DND-41 (cell line): ENCODE measurements at regions not wholly inside any gene's neighbourhood (a gene's known extent, or its start where the extent isn't known, plus 50 kb on each side); places are given as distances from the start of the nearest gene placed in this dataset.

Experiments
- ATAC-seq: fragments of 200-7000 bp; cut with Tn5 transposase; 3 replicates; pipeline ENCODE4 v1.9.1; 2021; ENCODE audit warnings: low read depth; ENCODE audit not compliant: insufficient read depth
- DNase-seq: peaks from one replicate; pipeline ENCODE4 v3.0.0-alpha.2; 2020
- H2AFZ ChIP-seq: 2 replicates; pipeline ENCODE4 v1.6.0; 2012; ENCODE audit warnings: low read depth, low read length
- H3K27ac ChIP-seq: 2 replicates; pipeline ENCODE4 v1.5.1; 2012; ENCODE audit warnings: low read length, inconsistent platforms
- H3K27me3 ChIP-seq: fragments of 200-600 bp; sonication (generic); 2 replicates; pipeline ENCODE4 v1.6.0; 2012; ENCODE audit warnings: low read length, mild to moderate bottlenecking, inconsistent platforms; ENCODE audit not compliant: insufficient read depth, poor library complexity
- H3K36me3 ChIP-seq: 2 replicates; pipeline ENCODE4 v1.5.1; 2012; ENCODE audit warnings: low read length, inconsistent platforms; ENCODE audit not compliant: insufficient read depth
- H3K4me1 ChIP-seq: 2 replicates; pipeline ENCODE4 v1.5.1; 2012; ENCODE audit warnings: mild to moderate bottlenecking, low read length; ENCODE audit not compliant: insufficient read depth
- H3K4me2 ChIP-seq: 2 replicates; pipeline ENCODE4 v1.6.0; 2012; ENCODE audit warnings: mild to moderate bottlenecking, moderate library complexity, low read length, inconsistent platforms; ENCODE audit not compliant: insufficient read depth
- H3K4me3 ChIP-seq, 2 experiments: fragments of 200-600 bp in 1 of 2; shearing (Covaris generic) in 1 of 2; 2 replicates each; pipeline ENCODE4 v1.5.1; 2012 to 2016; ENCODE audit warnings: inconsistent platforms in 2 of 2, low read length in 2 of 2, mild to moderate bottlenecking in 2 of 2, low read depth in 1 of 2, moderate library complexity in 1 of 2
- H3K79me2 ChIP-seq: 2 replicates; pipeline ENCODE4 v1.6.0; 2012; ENCODE audit warnings: low read length, inconsistent platforms; ENCODE audit not compliant: insufficient read depth
- H3K9ac ChIP-seq: 2 replicates; pipeline ENCODE4 v1.6.0; 2012; ENCODE audit warnings: low read depth, mild to moderate bottlenecking, inconsistent platforms, low read length, moderate library complexity
- H3K9me3 ChIP-seq: 2 replicates; pipeline ENCODE4 v1.5.1; 2012; ENCODE audit warnings: low read length, moderate library complexity, mild to moderate bottlenecking, inconsistent platforms; ENCODE audit not compliant: insufficient read depth, severe bottlenecking
- H4K20me1 ChIP-seq: 2 replicates; pipeline ENCODE4 v1.6.0; 2012; ENCODE audit warnings: low read length; ENCODE audit not compliant: insufficient read depth
- CTCF ChIP-seq: IDR thresholded peaks from 2 replicates; pipeline ENCODE4 v1.5.1; 2012; ENCODE audit warnings: borderline replicate concordance, low read length, moderate library complexity, mild to moderate bottlenecking; ENCODE audit not compliant: poor library complexity, severe bottlenecking; ENCODE audit errors: extremely low read depth
- EZH2 ChIP-seq: IDR thresholded peaks from 3 replicates; pipeline ENCODE4 v1.6.1; 2012; ENCODE audit warnings: borderline replicate concordance, low read depth, mild to moderate bottlenecking, moderate library complexity, low read length, inconsistent platforms; ENCODE audit not compliant: severe bottlenecking

GRCh38 chrX:150152546-150152945 is 210.6 kb upstream of the MAMLD1 start:
- ATAC-seq (no peak), DNase-seq (no peak)
- no peaks in the 10 kb centered on the region for H3K27me3 ChIP-seq
- no peak overlapping the region for H2AFZ ChIP-seq
- H3K9ac ChIP-seq = no peak overlapping the region
- H4K20me1 ChIP-seq = no peaks in the 10 kb centered on the region
- H3K4me2 ChIP-seq = no peak overlapping the region
- H3K4me3 ChIP-seq = no peak overlapping the region
- H3K27ac ChIP-seq = no peak overlapping the region
- no peaks in the 10 kb centered on the region for H3K79me2 ChIP-seq
- H3K4me1 ChIP-seq = no peaks in the 10 kb centered on the region
- TF ChIP-seq EZH2 (no peak), CTCF (no peak)
- no peaks in the 10 kb centered on the region for H3K9me3 ChIP-seq
- no peaks in the 10 kb centered on the region for H3K36me3 ChIP-seq

GRCh38 chrX:150155436-150156035 is 207.6 kb upstream of the MAMLD1 start:
- no peak overlapping the region for H2AFZ ChIP-seq
- H3K9ac ChIP-seq = no peak overlapping the region
- no peak for DNase-seq
- H3K9me3 ChIP-seq = no peaks in the 10 kb centered on the region
- TF ChIP-seq EZH2 = no peak
- TF ChIP-seq CTCF = no peak
- ATAC-seq = no peak
- H3K36me3 ChIP-seq = no peaks in the 10 kb centered on the region
- H3K27ac ChIP-seq = no peak overlapping the region
- H3K4me2 ChIP-seq = no peak overlapping the region
- H3K27me3 ChIP-seq = no peaks in the 10 kb centered on the region
- H3K79me2 ChIP-seq = no peaks in the 10 kb centered on the region
- H3K4me3 ChIP-seq = no peak overlapping the region
- no peaks in the 10 kb centered on the region for H4K20me1 ChIP-seq
- no peaks in the 10 kb centered on the region for H3K4me1 ChIP-seq

GRCh38 chrX:150156615-150157014 is 206.5 kb upstream of the MAMLD1 start:
- TF ChIP-seq EZH2 = no peak
- no peak for TF ChIP-seq CTCF
- no peak for ATAC-seq
- Histone ChIP-seq H3K79me2 (no peaks in the 10 kb centered on the region), H3K4me1 (no peaks in the 10 kb centered on the region), H3K4me2 (no peak overlapping the region), H3K36me3 (no peaks in the 10 kb centered on the region), H3K27me3 (no peaks in the 10 kb centered on the region), H4K20me1 (no peaks in the 10 kb centered on the region), H3K27ac (no peak overlapping the region), H3K9me3 (no peaks in the 10 kb centered on the region), H2AFZ (no peak overlapping the region), H3K9ac (no peak overlapping the region), H3K4me3 (no peak overlapping the region)
- DNase-seq = no peak

- H4K20me1 ChIP-seq = no peaks in the 10 kb centered on the region
- no peaks in the 10 kb centered on the region for H3K79me2 ChIP-seq
- H3K9ac ChIP-seq = no peak overlapping the region
- no peaks in the 10 kb centered on the region for H3K36me3 ChIP-seq
- no peaks in the 10 kb centered on the region for H3K9me3 ChIP-seq
- H2AFZ ChIP-seq = no peak overlapping the region
- H3K27me3 ChIP-seq = no peaks in the 10 kb centered on the region
- H3K4me1 ChIP-seq = no peaks in the 10 kb centered on the region
- no peak overlapping the region for H3K27ac ChIP-seq
- no peak for TF ChIP-seq EZH2
- no peak for TF ChIP-seq CTCF
- no peak overlapping the region for H3K4me3 ChIP-seq
- DNase-seq = no peak
- no peak for ATAC-seq
- H3K4me2 ChIP-seq = no peak overlapping the region
Observed at GRCh38 chrX:150157291-150157690, 205.8 kb upstream of the MAMLD1 start.
